ENCODE measurements at regions not wholly inside any gene's neighbourhood (a gene's known extent, or its start where the extent isn't known, plus 50 kb on each side); places are given as distances from the start of the nearest gene placed in this dataset.

DNA sequence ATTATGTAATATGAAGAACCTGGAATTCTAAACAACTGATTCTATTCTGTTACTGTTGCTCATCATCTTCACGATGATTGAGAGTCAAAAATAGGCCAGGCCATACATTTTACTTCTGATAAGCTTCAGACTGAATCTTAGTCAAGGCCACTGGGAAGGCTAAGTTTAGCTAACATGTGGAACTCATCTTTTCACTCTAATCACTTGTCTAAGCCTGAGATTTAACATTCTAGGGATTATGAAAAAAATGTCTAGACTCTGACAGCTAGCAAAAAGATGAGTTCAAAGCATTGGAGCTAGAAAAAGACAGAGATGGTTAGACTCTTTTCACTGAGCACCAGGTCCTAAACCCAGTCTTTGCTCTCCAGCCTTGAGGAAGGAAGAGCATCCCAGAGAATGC lies 656.2 kb upstream of the IGFBP7 start:
- TF ChIP-seq, protein P1, sequence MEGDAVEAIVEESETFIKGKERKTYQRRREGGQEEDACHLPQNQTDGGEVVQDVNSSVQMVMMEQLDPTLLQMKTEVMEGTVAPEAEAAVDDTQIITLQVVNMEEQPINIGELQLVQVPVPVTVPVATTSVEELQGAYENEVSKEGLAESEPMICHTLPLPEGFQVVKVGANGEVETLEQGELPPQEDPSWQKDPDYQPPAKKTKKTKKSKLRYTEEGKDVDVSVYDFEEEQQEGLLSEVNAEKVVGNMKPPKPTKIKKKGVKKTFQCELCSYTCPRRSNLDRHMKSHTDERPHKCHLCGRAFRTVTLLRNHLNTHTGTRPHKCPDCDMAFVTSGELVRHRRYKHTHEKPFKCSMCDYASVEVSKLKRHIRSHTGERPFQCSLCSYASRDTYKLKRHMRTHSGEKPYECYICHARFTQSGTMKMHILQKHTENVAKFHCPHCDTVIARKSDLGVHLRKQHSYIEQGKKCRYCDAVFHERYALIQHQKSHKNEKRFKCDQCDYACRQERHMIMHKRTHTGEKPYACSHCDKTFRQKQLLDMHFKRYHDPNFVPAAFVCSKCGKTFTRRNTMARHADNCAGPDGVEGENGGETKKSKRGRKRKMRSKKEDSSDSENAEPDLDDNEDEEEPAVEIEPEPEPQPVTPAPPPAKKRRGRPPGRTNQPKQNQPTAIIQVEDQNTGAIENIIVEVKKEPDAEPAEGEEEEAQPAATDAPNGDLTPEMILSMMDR (IDR thresholded peaks at IDR 0.05) = no peak
- TF ChIP-seq POLR2A (IDR thresholded peaks at IDR 0.05) (no peak), EP300 (IDR thresholded peaks at IDR 0.05) (no peak)
